HG03280 (cell line): ENCODE measurements at regions not wholly inside any gene's neighbourhood (a gene's known extent, or its start where the extent isn't known, plus 50 kb on each side); places are given as distances from the start of the nearest gene placed in this dataset.
"Not testable (repeated sequence)": the region's sequence is repeated elsewhere in the genome, so short reads cannot be mapped to it uniquely, and the experiment has no call there.

Source experiments
- ATAC-seq: cut with Tn5 transposase; IDR thresholded peaks from one replicate; pipeline ENCODE4 v1.9.1; 2021; ENCODE audit warnings: mild to moderate bottlenecking, moderate library complexity; ENCODE audit not compliant: unreplicated experiment

- ATAC-seq, result no peak
Measured at GRCh38 chr18:59038295-59039039, 101.2 kb upstream of the SEC11C start.

- not testable (repeated sequence) for ATAC-seq
Measured at GRCh38 chr18:59039040-59039320, 100.7 kb upstream of the SEC11C start.

- ATAC-seq, result no peak
Measured at GRCh38 chr18:59039449-59039848, 100.2 kb upstream of the SEC11C start.

- no peak for ATAC-seq
Measured at GRCh38 chr18:59040770-59041148, 98.9 kb upstream of the SEC11C start.

GRCh38 chr18:59041296-59041695 lies 98.4 kb upstream of the SEC11C start:
- no peak for ATAC-seq

- no peak for ATAC-seq
Measured at GRCh38 chr18:59041819-59042815, 97.6 kb upstream of the SEC11C start.

- ATAC-seq, result no peak
Measured at GRCh38 chr18:59044855-59045254, 94.8 kb upstream of the SEC11C start.

GRCh38 chr18:59047321-59048047 lies 92.2 kb upstream of the SEC11C start:
- no peak for ATAC-seq

- ATAC-seq, result no peak
Measured at GRCh38 chr18:59048048-59048363, 91.7 kb upstream of the SEC11C start.

GRCh38 chr18:59048378-59048777 lies 91.3 kb upstream of the SEC11C start:
- no peak for ATAC-seq

- no peak for ATAC-seq
Measured at GRCh38 chr18:59049721-59050660, 89.7 kb upstream of the SEC11C start.

GRCh38 chr18:59050661-59051057 lies 89.0 kb upstream of the SEC11C start:
- ATAC-seq, result no peak

GRCh38 chr18:59051470-59052165 lies 88.1 kb upstream of the SEC11C start:
- ATAC-seq, result no peak

- no peak for ATAC-seq
Measured at GRCh38 chr18:59052965-59053820, 86.5 kb upstream of the SEC11C start.

GRCh38 chr18:59054496-59055287 lies 85.0 kb upstream of the SEC11C start:
- no peak for ATAC-seq

- ATAC-seq, result no peak
Measured at GRCh38 chr18:59055345-59056032, 84.2 kb upstream of the SEC11C start.

- ATAC-seq, result peak; percentile 69
Measured at GRCh38 chr18:59056706-59057492, 82.8 kb upstream of the SEC11C start.
